ENCODE measurements at regions not wholly inside any gene's neighbourhood (a gene's known extent, or its start where the extent isn't known, plus 50 kb on each side); places are given as distances from the start of the nearest gene placed in this dataset.

DNA sequence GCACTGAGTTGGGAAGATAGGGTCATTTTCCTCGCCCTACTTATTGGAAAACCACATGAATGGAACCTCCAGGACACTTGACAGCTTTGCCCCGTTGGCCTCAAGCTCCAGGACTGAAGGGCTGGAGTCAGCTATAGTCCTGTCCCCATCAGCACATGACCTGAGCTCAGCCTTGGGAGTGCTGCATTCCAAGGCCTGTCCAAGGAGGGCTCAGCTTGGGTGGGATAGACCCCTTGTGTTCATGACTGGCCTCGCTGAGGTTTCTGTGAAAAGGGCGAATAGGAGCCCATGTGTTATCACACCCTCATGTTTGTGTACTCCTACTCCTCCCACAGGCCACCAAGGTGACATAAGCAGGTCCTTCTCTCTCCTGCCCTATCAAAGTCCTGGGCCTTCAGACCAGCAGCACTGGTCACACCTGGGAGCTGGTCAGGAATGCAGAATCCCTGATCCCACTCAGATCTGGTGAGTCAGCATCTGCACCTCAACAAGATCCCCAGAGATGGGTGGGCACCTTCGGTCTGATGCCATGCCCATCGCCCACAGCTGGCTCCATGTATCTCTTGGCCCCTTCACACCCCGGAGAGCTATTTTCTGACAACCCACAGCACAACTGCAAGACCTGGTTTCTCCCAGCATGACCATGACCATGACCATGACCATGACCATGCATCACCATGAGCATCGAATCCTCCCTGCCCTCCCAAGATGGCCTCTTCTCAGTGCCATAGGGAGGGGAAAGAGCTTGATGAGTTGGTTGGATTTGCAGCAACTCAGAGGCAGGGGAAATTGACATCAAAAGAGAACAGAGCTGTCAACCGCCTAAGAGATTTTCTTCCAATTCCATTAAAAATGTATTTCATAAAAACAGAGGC, 83.0 kb upstream of the RAB6C start:
- no peak overlapping the region for H3K4me3 ChIP-seq (ENCODE audit: low read depth, low read length)
- in situ Hi-C loops (cut with HindIII; ENCODE audit: low sequenced_read_pairs), result no loop called here
- no peak for DNase-seq (ENCODE audit: low read depth, low spot score)

DNA sequence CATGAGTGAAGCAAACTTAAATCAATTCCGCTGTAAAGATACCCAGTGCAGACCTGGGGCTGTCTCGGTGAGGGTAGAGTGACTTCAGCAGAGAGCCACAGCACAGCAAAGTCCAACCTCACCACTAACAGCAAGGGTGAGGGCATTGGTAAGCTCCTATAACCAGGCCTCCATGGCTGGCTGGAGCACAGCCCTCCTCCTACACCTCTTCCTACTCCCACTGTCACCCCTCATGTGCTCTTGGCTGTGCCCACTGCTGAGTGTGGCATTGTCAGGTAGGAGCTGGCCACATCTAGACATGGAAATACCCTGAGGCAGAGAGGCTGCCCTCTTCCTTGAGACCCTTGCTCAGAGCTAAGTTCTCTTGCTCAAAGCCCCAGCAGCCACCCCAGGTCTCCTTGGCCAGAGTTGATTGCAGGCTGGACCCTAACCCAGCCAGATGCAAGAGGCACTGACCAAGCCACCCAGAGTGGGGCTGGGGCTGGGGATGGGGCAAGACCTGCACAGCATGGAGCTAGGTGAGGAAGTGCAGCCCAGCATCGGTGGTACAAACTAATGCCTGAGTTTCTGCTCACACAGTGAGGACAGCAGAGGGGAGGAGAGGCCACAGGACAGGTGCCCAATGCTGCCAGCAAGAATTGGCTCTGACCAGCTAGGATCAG, 77.6 kb upstream of the RAB6C start:
- TF ChIP-seq, protein P1, sequence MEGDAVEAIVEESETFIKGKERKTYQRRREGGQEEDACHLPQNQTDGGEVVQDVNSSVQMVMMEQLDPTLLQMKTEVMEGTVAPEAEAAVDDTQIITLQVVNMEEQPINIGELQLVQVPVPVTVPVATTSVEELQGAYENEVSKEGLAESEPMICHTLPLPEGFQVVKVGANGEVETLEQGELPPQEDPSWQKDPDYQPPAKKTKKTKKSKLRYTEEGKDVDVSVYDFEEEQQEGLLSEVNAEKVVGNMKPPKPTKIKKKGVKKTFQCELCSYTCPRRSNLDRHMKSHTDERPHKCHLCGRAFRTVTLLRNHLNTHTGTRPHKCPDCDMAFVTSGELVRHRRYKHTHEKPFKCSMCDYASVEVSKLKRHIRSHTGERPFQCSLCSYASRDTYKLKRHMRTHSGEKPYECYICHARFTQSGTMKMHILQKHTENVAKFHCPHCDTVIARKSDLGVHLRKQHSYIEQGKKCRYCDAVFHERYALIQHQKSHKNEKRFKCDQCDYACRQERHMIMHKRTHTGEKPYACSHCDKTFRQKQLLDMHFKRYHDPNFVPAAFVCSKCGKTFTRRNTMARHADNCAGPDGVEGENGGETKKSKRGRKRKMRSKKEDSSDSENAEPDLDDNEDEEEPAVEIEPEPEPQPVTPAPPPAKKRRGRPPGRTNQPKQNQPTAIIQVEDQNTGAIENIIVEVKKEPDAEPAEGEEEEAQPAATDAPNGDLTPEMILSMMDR (IDR thresholded peaks at IDR 0.05; ENCODE audit: low read depth, low read length), result no peak
- DNase-seq (ENCODE audit: low read depth, low spot score), result no peak
- in situ Hi-C loops (cut with HindIII; ENCODE audit: low sequenced_read_pairs), result no loop called here
- no peak overlapping the region for H3K4me3 ChIP-seq (ENCODE audit: low read depth, low read length)

More for the DNA sequence above, 83.0 kb upstream of the RAB6C start:
- TF ChIP-seq, protein P1 (IDR thresholded peaks at IDR 0.05; ENCODE audit: low read depth, low read length), result no peak

DNA sequence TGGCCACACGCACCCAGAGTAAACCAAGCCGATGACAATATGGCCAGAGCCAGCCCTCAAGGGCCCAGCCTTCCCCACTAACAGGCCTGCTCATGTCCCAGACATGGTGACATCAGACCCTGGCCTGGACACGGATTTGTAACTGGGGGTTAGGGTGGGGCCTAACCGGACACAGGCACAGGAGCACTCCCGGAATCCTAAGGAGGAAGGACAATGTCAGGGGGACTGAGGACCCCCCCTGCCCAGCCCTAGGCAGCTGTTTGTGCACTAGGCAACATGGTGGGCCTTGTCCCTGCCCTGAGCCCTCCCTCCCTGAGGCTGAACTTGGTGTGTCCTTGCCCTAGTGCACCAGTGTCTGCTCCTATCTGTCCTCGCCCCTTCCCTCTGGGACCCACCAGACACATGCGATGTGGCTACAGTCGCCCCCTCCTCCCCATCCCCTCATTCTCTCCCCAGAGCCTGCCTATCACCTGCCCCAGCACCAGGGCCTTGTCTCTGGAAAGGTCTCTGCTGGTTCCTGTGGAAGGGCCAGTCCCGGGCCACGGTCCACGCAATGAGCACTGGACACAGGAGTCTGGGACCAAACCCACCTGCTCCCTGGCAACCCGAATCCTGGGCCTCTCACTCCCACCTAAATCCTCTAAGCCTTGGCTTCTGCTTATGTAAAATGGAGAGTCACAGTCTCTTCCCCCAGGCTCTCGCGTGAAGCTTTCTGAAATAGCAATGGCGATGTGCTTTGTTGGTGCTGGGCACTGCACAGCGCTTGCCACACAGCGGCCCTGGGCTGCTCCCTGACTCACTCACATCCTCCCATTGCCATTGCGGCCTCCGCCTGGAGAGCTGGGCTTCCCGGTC, 76.5 kb upstream of the RAB6C start:
- no peak overlapping the region for H3K4me3 ChIP-seq (ENCODE audit: low read depth, low read length)
- in situ Hi-C loops (cut with HindIII; ENCODE audit: low sequenced_read_pairs), result no loop called here
- TF ChIP-seq, protein P1 (IDR thresholded peaks at IDR 0.05; ENCODE audit: low read depth, low read length), result no peak
- DNase-seq (ENCODE audit: low read depth, low spot score), result no peak

DNA sequence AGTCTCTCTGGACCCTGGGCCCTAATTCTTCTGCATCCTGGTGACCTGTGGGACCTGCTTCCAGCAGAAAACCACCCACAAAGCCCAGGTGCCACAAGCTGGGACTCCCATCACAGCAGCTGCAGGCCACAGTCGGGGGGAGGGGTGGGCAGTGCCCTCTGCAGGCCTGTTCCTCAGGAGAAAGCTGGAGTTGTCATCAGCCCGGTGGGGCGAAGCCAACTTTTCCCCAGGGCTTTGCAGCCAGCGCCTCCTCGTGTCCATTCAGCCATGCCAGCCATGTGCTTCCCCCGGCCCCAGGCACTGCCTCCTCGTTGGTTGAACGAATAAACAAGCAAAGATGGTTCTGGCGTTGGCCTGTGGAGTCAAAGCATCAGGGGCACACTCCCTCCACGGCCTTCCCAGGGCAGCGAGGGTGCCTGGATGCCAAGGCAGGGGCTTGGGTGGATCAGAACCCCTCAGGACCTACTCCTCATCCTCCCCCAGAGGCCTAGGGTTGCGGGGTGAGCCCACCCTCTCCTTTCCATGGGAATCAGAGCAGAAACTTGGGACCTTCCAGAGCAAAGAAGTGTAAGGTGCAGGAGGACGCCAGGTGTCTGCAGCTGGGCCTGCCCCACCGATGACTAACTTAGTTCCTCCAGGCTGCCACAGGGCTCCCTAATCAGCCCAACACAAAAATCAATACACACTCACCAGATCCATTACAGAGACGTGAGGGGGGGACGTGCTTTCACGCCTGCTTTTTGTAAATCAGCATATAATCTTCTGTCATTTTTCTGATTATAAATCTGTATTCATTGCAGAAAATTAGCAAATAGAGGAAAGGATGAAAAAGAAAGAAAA, 75.7 kb upstream of the RAB6C start:
- no peak overlapping the region for H3K4me3 ChIP-seq (ENCODE audit: low read depth, low read length)
- in situ Hi-C loops (cut with HindIII; ENCODE audit: low sequenced_read_pairs), result no loop called here
- DNase-seq (ENCODE audit: low read depth, low spot score), result no peak
- TF ChIP-seq, protein P1 (IDR thresholded peaks at IDR 0.05; ENCODE audit: low read depth, low read length), result no peak

DNA sequence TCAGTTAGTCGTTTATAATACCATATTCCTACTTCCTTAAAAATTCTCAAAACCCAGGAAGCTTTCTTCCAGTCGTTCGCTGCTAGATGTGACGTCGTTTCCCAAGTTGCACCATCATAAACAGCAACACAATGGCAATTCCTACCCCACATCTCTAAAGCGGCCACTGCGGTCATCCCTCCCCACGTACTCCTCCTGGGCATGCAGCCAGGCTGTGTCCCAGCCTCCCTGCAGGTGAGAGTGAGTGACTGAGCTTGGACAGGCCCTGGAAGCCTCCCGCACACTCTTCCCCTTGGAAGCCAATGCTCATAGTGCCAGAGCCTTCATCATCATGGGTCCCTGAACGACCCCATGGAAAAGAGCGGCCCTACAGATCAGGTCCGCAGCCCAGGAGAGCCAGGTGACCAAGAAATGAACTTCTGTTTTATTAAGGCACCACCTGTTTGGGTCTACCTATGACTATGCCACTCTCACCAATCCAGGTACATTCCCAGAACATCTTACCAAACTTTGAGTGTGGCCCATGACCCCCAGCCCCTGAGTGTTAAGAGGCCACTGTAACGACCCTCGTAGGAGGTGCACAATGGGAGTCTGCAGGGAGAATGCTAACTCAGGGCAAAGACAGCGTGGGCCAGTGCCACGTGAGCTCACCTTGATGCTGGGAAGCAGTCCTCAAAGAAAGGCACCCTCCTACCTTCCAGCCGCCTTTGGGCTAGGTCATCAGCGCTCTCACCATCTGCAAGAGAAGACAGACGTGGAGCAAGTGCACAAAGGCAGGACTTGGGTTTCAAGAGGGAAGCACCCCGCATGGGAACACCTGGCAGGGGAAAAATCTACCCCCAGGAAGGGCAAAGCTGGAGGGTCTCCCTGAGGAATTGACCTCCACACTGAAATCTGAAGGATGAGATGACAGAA, 74.7 kb upstream of the RAB6C start:
- in situ Hi-C loops (cut with HindIII; ENCODE audit: low sequenced_read_pairs), result no loop called here
- H3K4me3 ChIP-seq (ENCODE audit: low read depth, low read length), result no peak overlapping the region
- TF ChIP-seq, protein P1 (IDR thresholded peaks at IDR 0.05; ENCODE audit: low read depth, low read length), result no peak
- DNase-seq (ENCODE audit: low read depth, low spot score), result no peak
